Spinal cord (tissue), 9 donors: ENCODE measurements at regions not wholly inside any gene's neighbourhood (a gene's known extent, or its start where the extent isn't known, plus 50 kb on each side); places are given as distances from the start of the nearest gene placed in this dataset.
"Not testable (repeated sequence)": the region's sequence is repeated elsewhere in the genome, so short reads cannot be mapped to it uniquely, and the experiment has no call there.

Experiments
- DNase-seq, 6 donors: peaks; one replicate each; pipeline versions ENCODE4 v3.0.0 to v3.0.0-alpha.2; 2013 to 2015; ENCODE audit warnings: low spot score in 6 of 6, low read depth in 4 of 6
- H3K27ac ChIP-seq: one replicate; pipeline ENCODE4 v1.5.1; 2013; ENCODE audit warnings: low read depth, low read length, control low read depth
- H3K27me3 ChIP-seq: one replicate; pipeline ENCODE4 v1.6.1; 2013; ENCODE audit warnings: low read length; ENCODE audit not compliant: control insufficient read depth, insufficient read depth
- H3K36me3 ChIP-seq: one replicate; pipeline ENCODE4 v1.6.1; 2013; ENCODE audit warnings: low read length; ENCODE audit not compliant: control insufficient read depth, insufficient read depth
- H3K4me1 ChIP-seq: one replicate; pipeline ENCODE4 v1.6.1; 2013; ENCODE audit warnings: low read length; ENCODE audit not compliant: control insufficient read depth, insufficient read depth
- H3K4me3 ChIP-seq: one replicate; pipeline ENCODE4 v1.5.1; 2013; ENCODE audit warnings: low read depth, low read length, control low read depth
- H3K9me3 ChIP-seq: one replicate; pipeline ENCODE4 v1.6.1; 2013; ENCODE audit warnings: low read length; ENCODE audit not compliant: control insufficient read depth, insufficient read depth
- WGBS: methylation state at CpG from one replicate; pipeline ENCODE4 v1.1.5; 2013; ENCODE audit warnings: missing lambda C conversion rate; ENCODE audit not compliant: insufficient coverage; 5-methylcytosine and 5-hydroxymethylcytosine counted together
- donor health status: healthy.

DNA sequence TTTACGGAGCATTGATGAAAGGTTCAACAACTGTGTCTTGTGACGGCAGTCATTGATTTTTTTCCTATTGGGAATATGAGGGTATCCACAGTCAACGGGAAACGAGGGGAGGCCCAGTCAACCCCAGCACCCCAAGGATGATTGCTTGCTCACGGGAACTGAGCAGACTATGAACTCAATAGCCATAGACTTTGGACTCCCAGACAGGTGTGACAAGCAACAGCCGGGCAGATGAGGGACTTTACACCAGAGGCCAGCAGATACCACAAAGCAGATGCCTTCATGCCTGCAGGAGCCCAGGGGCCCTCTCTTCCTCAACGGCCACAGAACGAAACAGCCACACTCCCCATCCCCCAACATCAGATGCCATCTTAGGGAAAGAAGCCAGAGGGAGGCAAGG lies 80.3 kb upstream of the FLT1 start:
- 93% methylated on average over 5 of the region's 8 CpGs for WGBS
- Histone ChIP-seq H3K27ac (no peak overlapping the region), H3K4me1 (no peaks in the 10 kb centered on the region), H3K4me3 (no peak overlapping the region), H3K27me3 (no peaks in the 10 kb centered on the region), H3K36me3 (no peaks in the 10 kb centered on the region), H3K9me3 (no peaks in the 10 kb centered on the region)
- DNase-seq = no peak

DNA sequence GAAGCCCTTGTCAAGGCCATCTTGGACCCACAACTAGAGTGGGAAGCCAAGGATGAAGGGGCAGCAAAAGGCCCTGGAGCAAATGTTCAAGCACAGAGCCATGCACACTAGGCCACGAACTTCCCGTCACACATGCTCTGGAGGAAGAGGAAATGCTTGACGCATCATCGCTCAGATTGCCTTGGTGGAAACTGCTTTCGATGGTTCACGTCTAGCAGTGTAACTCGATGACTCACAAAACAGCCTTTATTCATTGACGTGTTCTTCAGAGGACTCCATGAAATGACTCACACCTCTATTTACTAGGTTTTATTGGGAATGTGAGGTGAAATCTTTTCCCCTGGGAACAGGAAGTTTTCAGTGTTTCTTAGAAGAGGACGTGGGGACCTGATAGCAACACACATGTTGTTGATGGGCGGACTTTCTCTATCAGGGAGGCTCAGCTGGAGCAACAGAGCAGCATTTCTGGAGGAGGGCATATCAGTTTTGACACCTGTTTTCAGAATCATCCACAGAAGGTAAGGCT lies 79.8 kb upstream of the FLT1 start:
- Histone ChIP-seq H3K9me3 (no peaks in the 10 kb centered on the region), H3K27ac (no peak overlapping the region), H3K4me1 (no peaks in the 10 kb centered on the region), H3K36me3 (no peaks in the 10 kb centered on the region), H3K27me3 (no peaks in the 10 kb centered on the region), H3K4me3 (no peak overlapping the region)
- no peak for DNase-seq
- 79% methylated on average over 5 of the region's 10 CpGs for WGBS

DNA sequence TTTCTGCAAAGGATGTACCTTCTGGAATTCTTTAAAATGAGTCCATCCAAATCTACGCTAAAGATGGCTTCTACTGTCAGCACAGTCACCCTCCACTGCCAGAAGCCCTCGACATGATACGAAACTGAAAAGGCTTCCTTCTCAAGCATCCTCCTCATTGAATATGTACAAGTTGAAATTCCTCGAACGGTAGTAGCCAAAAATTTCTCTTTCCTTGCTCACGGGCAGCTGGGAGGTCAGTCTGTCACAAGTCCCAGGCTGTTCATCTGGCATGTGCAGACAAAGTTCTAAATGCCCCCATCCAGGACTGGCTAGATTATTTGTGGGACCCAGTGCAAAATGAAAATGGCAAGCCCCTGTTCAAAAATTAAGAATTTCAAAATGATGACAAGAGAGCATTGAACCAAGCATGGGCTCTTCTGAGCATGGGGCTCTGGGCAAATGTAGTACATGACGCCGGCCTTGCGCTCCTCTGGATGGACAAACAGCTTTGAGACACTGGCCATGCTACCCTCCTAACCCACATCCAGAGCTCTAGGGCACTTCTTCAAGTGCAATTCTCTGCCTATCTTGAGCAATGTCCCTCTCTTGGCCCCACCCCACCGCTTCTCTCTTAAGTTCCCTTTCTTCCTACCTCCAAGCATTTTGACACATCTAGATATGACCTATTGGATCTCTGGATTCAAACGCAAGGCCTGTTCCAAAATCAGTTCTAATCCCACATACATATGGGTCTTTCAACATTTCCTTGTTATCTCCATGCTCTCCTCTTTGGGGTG lies 78.9 kb upstream of the FLT1 start:
- Histone ChIP-seq H3K4me1 (no peaks in the 10 kb centered on the region), H3K27ac (no peak overlapping the region), H3K9me3 (no peaks in the 10 kb centered on the region), H3K4me3 (no peak overlapping the region), H3K27me3 (no peaks in the 10 kb centered on the region), H3K36me3 (no peaks in the 10 kb centered on the region)
- 81% methylated on average over 11 of the region's 11 CpGs for WGBS
- no peak for DNase-seq

DNA sequence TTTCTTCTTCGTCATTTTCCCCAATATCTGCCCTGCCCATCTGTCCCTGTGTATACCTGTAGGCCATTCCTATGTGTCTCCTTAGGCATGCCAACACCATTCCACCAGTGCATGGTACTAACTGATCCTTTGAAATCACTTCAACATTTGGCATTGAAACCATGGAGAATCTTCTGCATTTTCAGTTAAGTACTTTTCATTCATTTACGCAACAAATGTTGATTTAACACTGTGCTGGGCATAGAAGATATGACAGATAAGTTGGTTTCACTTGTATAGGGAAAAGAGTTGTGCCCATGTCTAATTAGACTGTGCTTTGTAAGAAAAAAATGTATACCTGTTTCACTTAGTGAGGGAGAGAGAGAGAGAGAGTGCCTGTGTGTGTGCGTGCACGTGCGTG lies 77.9 kb upstream of the FLT1 start:
- Histone ChIP-seq H3K4me1 (no peaks in the 10 kb centered on the region), H3K4me3 (no peak overlapping the region), H3K27ac (no peak overlapping the region), H3K27me3 (no peaks in the 10 kb centered on the region), H3K9me3 (no peaks in the 10 kb centered on the region), H3K36me3 (no peaks in the 10 kb centered on the region)
- no peak for DNase-seq
- 100% methylated on average over 2 of the region's 5 CpGs for WGBS

DNA sequence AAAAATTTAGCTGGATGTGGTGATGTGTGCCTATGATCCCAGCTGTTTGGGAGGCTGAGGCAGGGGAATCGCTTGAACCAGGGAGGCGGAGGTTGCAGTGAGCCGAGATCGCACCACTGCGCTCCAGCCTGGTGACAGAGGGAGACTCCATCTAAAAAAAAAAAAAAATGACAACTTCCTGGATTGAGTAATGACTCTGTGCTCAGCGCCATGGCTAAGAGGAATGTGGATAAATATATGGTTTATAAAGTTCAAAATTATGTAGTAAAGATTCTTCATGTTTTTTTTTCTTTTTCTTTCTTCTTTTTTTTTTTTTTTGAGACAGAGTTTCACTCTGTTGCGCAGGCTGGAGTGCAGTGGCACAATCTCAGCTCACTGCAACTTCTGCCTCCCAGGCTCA lies 75.4 kb upstream of the FLT1 start:
- H3K4me3 ChIP-seq, H3K36me3 ChIP-seq, H3K27ac ChIP-seq, H3K9me3 ChIP-seq, H3K4me1 ChIP-seq, DNase-seq, H3K27me3 ChIP-seq: not testable (repeated sequence)
- WGBS = 67% methylated on average over 4 of the region's 7 CpGs

- no peak for DNase-seq
- H3K27ac ChIP-seq = no peak overlapping the region
Observed at GRCh38 chr13:28569886-28570285, 75.0 kb upstream of the FLT1 start.

GRCh38 chr13:28568286-28568685 lies 73.4 kb upstream of the FLT1 start:
- WGBS = 71% methylated on average over 3 of the region's 3 CpGs
- Histone ChIP-seq H3K9me3 (no peaks in the 10 kb centered on the region), H3K27me3 (no peaks in the 10 kb centered on the region), H3K4me1 (no peaks in the 10 kb centered on the region), H3K4me3 (no peak overlapping the region), H3K36me3 (no peaks in the 10 kb centered on the region), H3K27ac (no peak overlapping the region)
- DNase-seq = peak in 3 of 6 donors; percentile 11 to 38 (median 36)

More at GRCh38 chr13:28569886-28570285, 75.0 kb upstream of the FLT1 start:
- Histone ChIP-seq H3K27me3 (no peaks in the 10 kb centered on the region), H3K4me1 (no peaks in the 10 kb centered on the region), H3K36me3 (no peaks in the 10 kb centered on the region), H3K4me3 (no peak overlapping the region), H3K9me3 (no peaks in the 10 kb centered on the region)
- WGBS = 87% methylated on average over 5 of the region's 5 CpGs

- no peak overlapping the region for H3K4me3 ChIP-seq
- H3K27me3 ChIP-seq = no peaks in the 10 kb centered on the region
- no peak overlapping the region for H3K27ac ChIP-seq
- H3K4me1 ChIP-seq = no peaks in the 10 kb centered on the region
- WGBS = no CpG with 5 or more reads among the region's 4 CpGs
- H3K9me3 ChIP-seq = no peaks in the 10 kb centered on the region
- no peak for DNase-seq
- H3K36me3 ChIP-seq = no peaks in the 10 kb centered on the region
Observed at GRCh38 chr13:28566891-28567290, 72.0 kb upstream of the FLT1 start.

DNA sequence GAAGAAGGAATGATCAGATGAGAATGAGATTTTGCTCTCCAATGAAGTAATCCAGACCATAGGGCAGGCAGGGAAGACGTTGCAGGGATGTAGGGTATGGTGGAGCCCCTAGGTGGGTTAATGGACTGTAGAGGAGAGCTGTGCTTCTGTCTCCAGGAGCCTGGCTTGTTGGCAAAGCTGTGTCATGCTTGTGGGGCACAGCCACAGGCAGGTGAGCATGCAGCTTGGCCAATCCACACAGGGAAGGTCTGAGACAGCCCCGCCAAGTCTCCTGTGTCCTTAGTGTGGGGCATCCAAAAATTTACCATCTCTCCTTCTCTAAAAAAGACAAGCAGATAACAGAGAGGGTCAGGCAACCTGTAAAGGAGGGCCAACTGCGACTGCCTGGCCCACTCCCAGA lies 71.4 kb upstream of the FLT1 start:
- no peaks in the 10 kb centered on the region for H3K36me3 ChIP-seq
- WGBS = 82% methylated on average over 2 of the region's 3 CpGs
- DNase-seq = no peak

DNA sequence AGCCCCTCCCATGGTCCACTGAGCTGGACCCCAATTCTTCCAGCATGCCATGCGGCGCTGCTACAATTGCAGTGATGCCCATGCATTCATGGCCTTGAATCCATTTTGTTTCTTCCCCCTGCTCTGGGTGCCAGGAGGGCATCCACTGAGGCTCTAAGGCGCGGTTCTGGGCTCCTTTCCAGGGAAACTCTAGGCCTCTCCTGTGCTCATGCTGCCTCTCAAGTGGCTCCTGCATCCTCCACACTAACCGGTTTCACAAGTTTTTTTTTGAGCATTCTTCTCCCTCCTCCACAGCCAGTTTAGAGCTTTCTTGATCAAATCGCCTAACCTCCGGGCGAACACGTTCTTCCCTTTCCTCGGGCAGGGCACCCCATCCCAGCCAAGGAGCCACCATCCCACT lies 69.1 kb upstream of the FLT1 start:
- no peaks in the 10 kb centered on the region for H3K9me3 ChIP-seq
- no peak for DNase-seq
- 88% methylated on average over 5 of the region's 10 CpGs for WGBS
- no peaks in the 10 kb centered on the region for H3K36me3 ChIP-seq
- no peaks in the 10 kb centered on the region for H3K27me3 ChIP-seq
- H3K27ac ChIP-seq = no peak overlapping the region
- no peaks in the 10 kb centered on the region for H3K4me1 ChIP-seq
- no peak overlapping the region for H3K4me3 ChIP-seq

More for the DNA sequence above, 71.4 kb upstream of the FLT1 start:
- H3K9me3 ChIP-seq = no peaks in the 10 kb centered on the region
- H3K27ac ChIP-seq = no peak overlapping the region
- H3K4me3 ChIP-seq = no peak overlapping the region
- no peaks in the 10 kb centered on the region for H3K4me1 ChIP-seq
- no peaks in the 10 kb centered on the region for H3K27me3 ChIP-seq
